Nephron (organoid): ENCODE measurements at regions not wholly inside any gene's neighbourhood (a gene's known extent, or its start where the extent isn't known, plus 50 kb on each side); places are given as distances from the start of the nearest gene placed in this dataset.

Source experiments
- H3K27ac Mint-ChIP-seq, 3 experiments: 2 replicates each; pipeline ENCODE4 v1.8.0; 2020; ENCODE audit warnings: mixed read lengths in 3 of 3, mild to moderate bottlenecking in 2 of 3, moderate library complexity in 1 of 3
- H3K27me3 Mint-ChIP-seq: 2 replicates; pipeline ENCODE4 v1.8.0; 2021; ENCODE audit warnings: low read depth, mild to moderate bottlenecking, moderate library complexity, mixed read lengths
- H3K36me3 Mint-ChIP-seq: 2 replicates; pipeline ENCODE4 v1.8.0; 2020; ENCODE audit warnings: low read depth, mixed read lengths
- H3K4me1 Mint-ChIP-seq: 2 replicates; pipeline ENCODE4 v1.8.0; 2020; ENCODE audit warnings: mixed read lengths
- H3K4me3 Mint-ChIP-seq, 3 experiments: 2 replicates each; pipeline ENCODE4 v1.8.0; 2020; ENCODE audit warnings: mild to moderate bottlenecking in 3 of 3, mixed read lengths in 3 of 3, moderate library complexity in 2 of 3
- H3K9me3 Mint-ChIP-seq: 2 replicates; pipeline ENCODE4 v1.8.0; 2020; ENCODE audit warnings: mixed read lengths
- TF ChIP-seq, protein P1 (sequence below), 3 experiments: fragments of 200-600 bp; sonication (generic); IDR thresholded peaks; one replicate each; pipeline ENCODE4 v1.5.0; 2021; ENCODE audit warnings: antibody characterized with exemption in 3 of 3; ENCODE audit not compliant: unreplicated experiment in 3 of 3

DNA sequence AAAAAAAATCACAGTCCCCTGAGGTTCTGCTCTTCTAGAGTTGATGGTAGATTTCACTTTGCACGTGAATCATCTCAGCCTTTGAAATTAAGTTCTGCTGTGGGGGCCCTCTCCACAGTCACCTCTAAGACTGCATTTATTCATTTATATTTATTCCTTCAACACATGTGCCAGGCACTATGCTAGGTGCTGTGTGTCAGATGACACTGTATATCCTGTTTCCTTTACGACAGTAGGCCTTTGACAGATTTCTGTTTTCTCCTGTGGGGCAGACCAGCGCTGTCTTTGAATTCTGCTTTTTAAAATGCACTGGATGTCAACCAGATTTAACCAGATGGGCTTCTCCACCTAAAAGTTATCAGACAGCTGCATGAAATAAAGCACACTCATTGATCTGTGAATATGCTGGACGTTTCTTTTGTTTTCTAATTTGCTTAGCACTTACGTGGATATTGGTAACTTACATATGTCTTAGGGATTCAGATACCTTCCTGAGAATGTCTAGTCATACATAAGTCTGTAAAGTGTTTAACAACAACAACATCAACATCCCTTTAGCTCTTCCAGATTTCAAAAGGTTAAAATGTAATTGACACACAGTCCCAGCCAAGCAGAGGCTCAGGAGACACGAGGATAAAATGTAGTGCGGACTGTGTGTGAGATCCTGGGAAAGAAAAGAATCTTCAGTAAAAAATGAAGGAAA lies 525.5 kb upstream of the MCTP2 start:
- H3K9me3 Mint-ChIP-seq = peaks cover 4% of the 10 kb centered on the region
- no peaks in the 10 kb centered on the region for H3K36me3 Mint-ChIP-seq
- peak overlapping the region in 1 of 3 experiments; percentile 45 for H3K4me3 Mint-ChIP-seq
- peaks cover 69% of the 10 kb centered on the region for H3K4me1 Mint-ChIP-seq
- H3K27me3 Mint-ChIP-seq = no peaks in the 10 kb centered on the region
- peak overlapping the region; percentile 75 to 89 (median 83) for H3K27ac Mint-ChIP-seq
- TF ChIP-seq, protein P1, sequence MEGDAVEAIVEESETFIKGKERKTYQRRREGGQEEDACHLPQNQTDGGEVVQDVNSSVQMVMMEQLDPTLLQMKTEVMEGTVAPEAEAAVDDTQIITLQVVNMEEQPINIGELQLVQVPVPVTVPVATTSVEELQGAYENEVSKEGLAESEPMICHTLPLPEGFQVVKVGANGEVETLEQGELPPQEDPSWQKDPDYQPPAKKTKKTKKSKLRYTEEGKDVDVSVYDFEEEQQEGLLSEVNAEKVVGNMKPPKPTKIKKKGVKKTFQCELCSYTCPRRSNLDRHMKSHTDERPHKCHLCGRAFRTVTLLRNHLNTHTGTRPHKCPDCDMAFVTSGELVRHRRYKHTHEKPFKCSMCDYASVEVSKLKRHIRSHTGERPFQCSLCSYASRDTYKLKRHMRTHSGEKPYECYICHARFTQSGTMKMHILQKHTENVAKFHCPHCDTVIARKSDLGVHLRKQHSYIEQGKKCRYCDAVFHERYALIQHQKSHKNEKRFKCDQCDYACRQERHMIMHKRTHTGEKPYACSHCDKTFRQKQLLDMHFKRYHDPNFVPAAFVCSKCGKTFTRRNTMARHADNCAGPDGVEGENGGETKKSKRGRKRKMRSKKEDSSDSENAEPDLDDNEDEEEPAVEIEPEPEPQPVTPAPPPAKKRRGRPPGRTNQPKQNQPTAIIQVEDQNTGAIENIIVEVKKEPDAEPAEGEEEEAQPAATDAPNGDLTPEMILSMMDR (IDR thresholded peaks at IDR 0.05; ENCODE audit: unreplicated experiment in 3 of 3) = no peak

DNA sequence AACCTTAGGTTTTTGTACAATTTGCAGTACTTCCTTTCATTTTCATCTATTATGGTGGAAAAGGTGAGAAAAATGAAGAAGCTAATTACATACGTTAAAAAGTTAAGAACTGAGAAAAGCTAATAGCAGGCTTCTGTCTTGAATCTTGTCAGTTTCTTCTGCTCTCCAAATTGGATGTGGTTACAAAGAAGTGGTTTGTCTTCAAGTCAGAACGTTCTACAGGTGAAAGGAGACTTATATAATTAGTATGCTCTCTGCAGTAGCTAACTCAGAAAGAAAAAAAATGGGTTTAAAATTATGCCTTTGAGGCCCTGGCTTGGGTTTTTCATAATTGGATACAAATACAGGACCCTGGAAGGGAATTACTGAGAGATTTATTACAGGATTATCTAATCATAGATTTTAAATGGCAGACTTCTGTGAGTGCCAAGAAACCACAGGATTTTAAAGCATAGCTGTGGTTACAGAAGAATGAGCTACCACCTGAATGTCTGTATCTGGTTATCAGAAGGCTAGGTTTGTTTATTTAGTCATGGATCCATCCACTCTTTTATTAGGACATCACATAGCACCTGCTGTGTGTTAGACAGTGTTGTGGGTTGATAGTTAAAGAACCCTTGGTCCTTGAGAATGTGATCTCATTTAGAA lies 528.1 kb upstream of the MCTP2 start:
- peak overlapping the region; percentile 47 to 68 (median 66) for H3K27ac Mint-ChIP-seq
- H3K4me1 Mint-ChIP-seq = peaks cover 58% of the 10 kb centered on the region
- peaks cover 10% of the 10 kb centered on the region for H3K9me3 Mint-ChIP-seq

DNA sequence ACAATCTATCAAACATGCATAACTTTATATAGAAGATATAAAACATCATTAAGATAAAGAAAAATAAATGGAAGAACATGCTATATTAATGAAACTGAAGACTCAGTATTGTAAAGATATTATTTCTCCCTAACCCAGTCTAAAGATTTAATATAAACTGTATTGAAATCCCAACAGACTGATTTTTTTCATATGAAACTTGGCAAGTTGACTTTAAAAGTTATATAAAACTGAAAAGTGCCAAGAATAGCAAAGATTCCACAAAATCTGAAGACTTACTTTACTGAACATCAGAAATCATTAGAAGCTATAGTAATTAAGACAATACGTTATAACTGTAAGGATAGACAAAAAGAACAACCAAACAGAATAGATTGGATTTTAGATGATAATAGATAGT lies 531.3 kb upstream of the MCTP2 start:
- Mint-ChIP-seq H3K27ac (no peak overlapping the region), H3K36me3 (peaks cover 6% of the 10 kb centered on the region), H3K4me3 (no peak overlapping the region), H3K27me3 (no peaks in the 10 kb centered on the region), H3K9me3 (peaks cover 30% of the 10 kb centered on the region), H3K4me1 (peaks cover 26% of the 10 kb centered on the region)
- TF ChIP-seq, protein P1 (IDR thresholded peaks at IDR 0.05; ENCODE audit: unreplicated experiment in 3 of 3) = no peak

More for the DNA sequence above, 528.1 kb upstream of the MCTP2 start:
- H3K36me3 Mint-ChIP-seq = no peaks in the 10 kb centered on the region
- TF ChIP-seq, protein P1 (IDR thresholded peaks at IDR 0.05; ENCODE audit: unreplicated experiment in 3 of 3) = no peak
- no peak overlapping the region for H3K4me3 Mint-ChIP-seq
- H3K27me3 Mint-ChIP-seq = no peaks in the 10 kb centered on the region

DNA sequence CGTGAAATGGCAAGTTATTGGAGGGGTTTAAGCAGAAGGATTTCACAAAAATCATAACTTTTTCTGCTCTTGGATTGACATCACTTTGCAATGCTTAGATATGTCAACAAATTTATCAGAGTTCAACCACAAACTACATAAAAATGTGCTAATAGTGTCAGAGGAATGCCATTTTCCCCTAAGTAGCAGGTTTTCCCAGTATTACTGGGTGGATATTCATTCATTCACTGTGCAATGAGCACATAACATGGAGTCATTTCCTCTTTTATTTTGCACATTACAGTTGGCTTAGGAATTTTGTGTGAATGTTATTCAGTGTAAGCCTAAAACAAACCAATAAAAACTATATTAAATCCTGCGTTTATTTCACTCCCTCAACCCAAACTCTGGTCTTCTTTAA lies 537.3 kb upstream of the MCTP2 start:
- Mint-ChIP-seq H3K4me3 (no peak overlapping the region), H3K36me3 (peaks cover 6% of the 10 kb centered on the region), H3K27ac (no peak overlapping the region), H3K27me3 (no peaks in the 10 kb centered on the region), H3K9me3 (peaks cover 34% of the 10 kb centered on the region), H3K4me1 (peaks cover 6% of the 10 kb centered on the region)
- TF ChIP-seq, protein P1 (IDR thresholded peaks at IDR 0.05; ENCODE audit: unreplicated experiment in 3 of 3) = no peak

DNA sequence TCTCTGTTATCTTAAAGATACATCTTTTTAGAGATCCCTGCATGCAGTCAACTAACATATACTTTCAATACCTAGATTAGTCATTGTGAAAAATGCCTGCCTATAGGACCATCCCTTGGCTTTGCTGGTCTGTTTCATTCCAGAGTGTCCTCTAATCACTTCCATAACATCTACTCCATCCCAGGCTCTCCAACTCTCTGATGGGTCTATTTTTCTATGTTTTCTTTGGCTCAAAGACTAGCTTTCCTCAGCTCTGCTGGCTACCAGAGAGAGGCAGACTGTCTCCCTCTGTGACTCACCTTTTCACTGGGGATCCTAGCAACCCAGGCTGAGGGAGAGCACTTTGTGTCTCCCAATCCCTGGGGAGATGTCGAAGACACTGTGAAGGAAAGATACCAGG lies 547.7 kb upstream of the MCTP2 start:
- Mint-ChIP-seq H3K36me3 (no peaks in the 10 kb centered on the region), H3K27me3 (no peaks in the 10 kb centered on the region), H3K27ac (no peak overlapping the region), H3K4me3 (no peak overlapping the region), H3K9me3 (peaks cover 41% of the 10 kb centered on the region), H3K4me1 (no peaks in the 10 kb centered on the region)
- TF ChIP-seq, protein P1 (IDR thresholded peaks at IDR 0.05; ENCODE audit: unreplicated experiment in 3 of 3) = no peak
